Right atrium auricular region (tissue), 2 donors: ENCODE measurements at regions not wholly inside any gene's neighbourhood (a gene's known extent, or its start where the extent isn't known, plus 50 kb on each side); places are given as distances from the start of the nearest gene placed in this dataset.

ENCODE experiments used
- DNase-seq: peaks from one replicate; pipeline ENCODE4 v3.0.0-alpha.2; 2019; ENCODE audit warnings: low spot score
- H3K27ac ChIP-seq, 2 donors: fragments of 200-600 bp; sonication (generic); 1 replicate in 1 of 2; 2 replicates in 1 of 2; pipeline ENCODE4 v1.5.1; 2016 to 2019
- H3K27me3 ChIP-seq, 2 donors: fragments of 200-600 bp; sonication (generic); one replicate each; pipeline versions ENCODE4 v1.5.1 to v1.6.0; 2017 to 2019
- H3K36me3 ChIP-seq: fragments of 200-600 bp; sonication (generic); one replicate; pipeline ENCODE4 v1.5.1; 2016
- H3K4me1 ChIP-seq, 2 donors: fragments of 200-600 bp; sonication (generic); one replicate each; pipeline versions ENCODE4 v1.5.1 to v1.6.0; 2017 to 2019
- H3K4me3 ChIP-seq, 2 donors: fragments of 200-600 bp; sonication (generic); 1 replicate in 1 of 2; 2 replicates in 1 of 2; pipeline ENCODE4 v1.5.1; 2017 to 2019; ENCODE audit warnings: mild to moderate bottlenecking in 1 of 2, moderate library complexity in 1 of 2
- H3K9me3 ChIP-seq, 2 donors: fragments of 200-600 bp; sonication (generic); one replicate each; pipeline ENCODE4 v1.5.1; 2019
- TF ChIP-seq, protein P1 (sequence below), 2 donors: fragments of 200-600 bp; sonication (generic); IDR thresholded peaks; one replicate each; pipeline ENCODE4 v1.5.1; 2019; ENCODE audit warnings: antibody characterized with exemption in 2 of 2

DNA sequence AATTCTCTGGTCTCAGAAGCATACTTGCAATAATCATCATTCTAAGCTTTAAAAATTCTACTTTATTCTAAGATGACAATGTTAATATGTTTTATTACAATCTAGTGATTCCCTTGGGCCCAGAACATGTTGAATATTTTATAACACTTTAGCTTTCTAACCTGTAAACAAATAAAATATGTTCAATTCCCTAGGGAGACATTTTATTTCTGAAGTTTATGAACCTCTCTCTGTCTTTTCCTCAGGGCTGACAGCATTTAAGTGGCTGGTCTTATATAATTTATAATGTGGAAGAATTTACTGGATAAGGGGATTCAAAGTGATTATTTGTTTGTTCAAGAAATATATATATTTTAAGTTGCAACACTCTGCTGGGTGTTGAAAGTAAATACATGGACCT is 55.3 kb upstream of the NPFFR2 start:
- Histone ChIP-seq H3K36me3 (no peaks in the 10 kb centered on the region), H3K9me3 (no peaks in the 10 kb centered on the region), H3K27ac (no peak overlapping the region), H3K27me3 (no peaks in the 10 kb centered on the region), H3K4me3 (no peak overlapping the region), H3K4me1 (no peaks in the 10 kb centered on the region)
- DNase-seq = no peak
- TF ChIP-seq, protein P1, sequence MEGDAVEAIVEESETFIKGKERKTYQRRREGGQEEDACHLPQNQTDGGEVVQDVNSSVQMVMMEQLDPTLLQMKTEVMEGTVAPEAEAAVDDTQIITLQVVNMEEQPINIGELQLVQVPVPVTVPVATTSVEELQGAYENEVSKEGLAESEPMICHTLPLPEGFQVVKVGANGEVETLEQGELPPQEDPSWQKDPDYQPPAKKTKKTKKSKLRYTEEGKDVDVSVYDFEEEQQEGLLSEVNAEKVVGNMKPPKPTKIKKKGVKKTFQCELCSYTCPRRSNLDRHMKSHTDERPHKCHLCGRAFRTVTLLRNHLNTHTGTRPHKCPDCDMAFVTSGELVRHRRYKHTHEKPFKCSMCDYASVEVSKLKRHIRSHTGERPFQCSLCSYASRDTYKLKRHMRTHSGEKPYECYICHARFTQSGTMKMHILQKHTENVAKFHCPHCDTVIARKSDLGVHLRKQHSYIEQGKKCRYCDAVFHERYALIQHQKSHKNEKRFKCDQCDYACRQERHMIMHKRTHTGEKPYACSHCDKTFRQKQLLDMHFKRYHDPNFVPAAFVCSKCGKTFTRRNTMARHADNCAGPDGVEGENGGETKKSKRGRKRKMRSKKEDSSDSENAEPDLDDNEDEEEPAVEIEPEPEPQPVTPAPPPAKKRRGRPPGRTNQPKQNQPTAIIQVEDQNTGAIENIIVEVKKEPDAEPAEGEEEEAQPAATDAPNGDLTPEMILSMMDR (IDR thresholded peaks at IDR 0.05) = no peak

DNA sequence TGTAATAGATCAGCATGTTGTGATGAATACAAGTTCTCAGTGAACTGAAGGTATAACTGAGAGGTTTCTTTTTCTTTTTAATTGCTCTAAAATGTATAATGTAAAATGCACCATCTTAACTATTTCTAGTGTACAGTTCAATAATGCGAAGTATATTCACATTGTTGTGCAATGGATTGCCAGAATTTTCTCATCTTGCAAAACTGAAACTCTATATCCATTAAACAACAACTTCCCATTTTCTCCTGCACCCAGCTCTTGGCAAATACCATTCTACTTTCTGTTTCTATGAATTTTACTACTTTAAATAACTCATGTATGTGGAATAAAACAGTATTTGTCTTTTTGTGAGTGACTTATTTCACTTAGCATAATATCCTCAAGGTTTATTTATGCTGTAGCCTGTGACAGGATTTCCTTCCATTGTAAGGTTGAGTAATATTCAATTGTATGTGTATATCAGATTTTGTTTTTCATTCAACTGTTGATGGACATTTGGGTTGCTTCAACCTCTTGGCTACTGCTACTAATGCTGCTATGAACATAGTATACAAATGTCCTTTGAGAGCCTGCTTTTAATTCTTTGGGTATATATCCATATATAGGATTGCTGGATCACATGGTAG is 53.5 kb upstream of the NPFFR2 start:
- Histone ChIP-seq H3K36me3 (no peaks in the 10 kb centered on the region), H3K27ac (no peak overlapping the region), H3K9me3 (no peaks in the 10 kb centered on the region), H3K4me1 (no peaks in the 10 kb centered on the region), H3K27me3 (no peaks in the 10 kb centered on the region), H3K4me3 (no peak overlapping the region)
- TF ChIP-seq, protein P1 (IDR thresholded peaks at IDR 0.05) = no peak
- no peak for DNase-seq

DNA sequence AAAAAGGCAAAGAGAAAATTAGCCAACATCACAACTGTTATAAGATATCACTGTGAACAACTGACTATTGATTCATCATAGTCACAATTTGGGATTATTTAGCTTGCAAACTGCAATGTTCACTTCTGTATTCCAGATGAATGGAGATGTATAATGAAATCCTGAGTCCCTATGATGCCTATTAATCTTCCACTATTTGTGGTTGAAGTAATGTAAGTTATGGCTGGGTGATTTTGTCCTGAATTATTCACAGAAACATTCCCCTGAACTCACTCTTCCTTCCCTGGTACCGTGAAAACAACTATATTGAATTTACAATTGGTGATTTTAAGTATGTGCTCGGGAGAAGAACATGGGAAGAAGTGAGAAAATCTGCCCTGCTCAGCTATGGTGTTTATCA is 50.8 kb upstream of the NPFFR2 start:
- Histone ChIP-seq H3K27ac (no peak overlapping the region), H3K36me3 (no peaks in the 10 kb centered on the region), H3K9me3 (no peaks in the 10 kb centered on the region), H3K4me3 (no peak overlapping the region), H3K4me1 (no peaks in the 10 kb centered on the region), H3K27me3 (no peaks in the 10 kb centered on the region)
- TF ChIP-seq, protein P1 (IDR thresholded peaks at IDR 0.05) = no peak
- no peak for DNase-seq
